ENCODE measurements at regions not wholly inside any gene's neighbourhood (a gene's known extent, or its start where the extent isn't known, plus 50 kb on each side); places are given as distances from the start of the nearest gene placed in this dataset.

DNA sequence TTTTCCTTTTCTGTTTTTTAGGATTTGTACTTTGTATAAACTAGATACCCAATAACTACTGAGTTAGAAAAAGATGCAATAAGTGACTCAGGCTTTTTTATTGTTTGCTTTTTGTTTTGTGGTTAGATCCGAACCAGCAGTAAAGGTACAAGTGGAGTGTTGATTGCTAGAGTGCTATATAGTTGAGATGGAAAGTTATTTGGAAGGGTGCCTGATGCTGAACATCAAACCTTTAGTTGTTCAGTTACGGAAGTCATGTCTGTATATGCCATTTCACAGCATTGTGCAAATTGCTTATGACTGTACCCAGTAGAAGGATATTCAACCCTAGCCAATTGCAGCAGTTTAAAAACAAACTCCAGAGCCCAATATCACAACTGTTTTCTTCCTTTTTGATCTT, 285.1 kb downstream of the MAT2B start:
- no peak for DNase-seq

- no peak for DNase-seq
Observed at GRCh38 chr5:163794993-163795392, 289.6 kb downstream of the MAT2B start.

- peak; percentile 57 for DNase-seq
Observed at GRCh38 chr5:163807781-163808180, 302.4 kb downstream of the MAT2B start.

GRCh38 chr5:163809473-163809872, 304.1 kb downstream of the MAT2B start:
- DNase-seq, result peak; percentile 49

DNA sequence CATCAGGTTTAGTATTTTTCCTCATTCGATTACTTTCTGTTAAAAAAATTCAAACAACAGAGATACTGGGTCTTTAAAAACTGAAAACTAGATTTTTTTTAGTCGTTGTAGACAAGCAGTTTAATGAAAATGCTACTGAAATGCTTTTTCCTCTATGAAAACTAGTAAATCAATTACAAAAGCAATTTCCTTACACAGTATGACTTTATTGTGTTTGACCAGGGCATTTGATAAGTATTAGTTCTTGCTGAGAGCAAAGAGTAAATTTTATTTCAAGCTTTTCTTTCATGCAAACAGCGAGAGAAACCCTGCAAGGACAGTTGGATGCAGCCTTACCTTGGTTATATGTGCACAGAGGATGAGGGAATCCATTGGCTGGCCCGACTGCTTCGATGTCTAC, 308.5 kb downstream of the MAT2B start:
- DNase-seq, result no peak

- peak; percentile 20 for DNase-seq
Observed at GRCh38 chr5:163815240-163815791, 309.9 kb downstream of the MAT2B start.

- DNase-seq, result peak; percentile 21
Observed at GRCh38 chr5:163821142-163821541, 315.7 kb downstream of the MAT2B start.

- no peak for DNase-seq
Observed at GRCh38 chr5:163822548-163822947, 317.1 kb downstream of the MAT2B start.

DNA sequence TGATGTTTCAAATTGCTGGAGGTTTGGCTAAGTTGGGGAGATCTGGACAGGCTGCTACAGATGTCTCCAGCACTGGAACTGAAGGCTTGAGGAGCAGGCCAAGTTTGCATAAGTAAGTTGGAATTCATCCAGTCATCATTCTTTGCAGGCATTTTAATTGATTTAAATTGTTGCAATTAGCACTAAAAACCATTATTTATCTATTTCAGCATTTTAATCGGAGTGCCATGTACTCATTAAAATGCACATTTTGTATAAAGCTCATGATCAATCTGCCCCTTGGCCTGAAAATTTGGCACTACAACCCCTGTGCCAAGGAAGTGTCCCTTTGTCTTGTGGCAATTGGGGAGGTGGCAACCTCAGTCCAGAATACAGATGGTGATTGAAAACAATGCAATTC, 320.2 kb downstream of the MAT2B start:
- no peak for DNase-seq

- no peak for DNase-seq
Observed at GRCh38 chr5:163826201-163826600, 320.8 kb downstream of the MAT2B start.

- no peak for DNase-seq
Observed at GRCh38 chr5:163832155-163832554, 326.7 kb downstream of the MAT2B start.

DNA sequence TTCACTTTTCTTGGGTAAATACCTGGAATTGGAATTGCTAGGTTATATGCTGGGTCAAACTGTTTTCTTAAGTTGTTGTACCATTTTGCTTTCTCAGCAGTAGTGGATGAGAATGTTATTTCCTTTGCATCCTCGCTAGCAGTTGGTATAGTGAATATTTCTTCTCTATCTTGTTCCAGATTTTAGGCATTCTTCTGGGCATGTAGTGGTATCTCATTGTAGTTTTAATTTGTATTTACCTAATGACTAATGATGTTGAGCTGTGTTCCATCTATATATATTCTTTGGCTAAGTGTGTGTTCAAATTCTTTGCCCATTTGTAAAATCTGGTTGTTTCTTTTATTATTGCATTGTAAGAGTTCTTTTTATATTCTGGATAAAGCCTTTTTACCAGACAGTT, 333.3 kb downstream of the MAT2B start:
- peak; percentile 8 for DNase-seq

GRCh38 chr5:163846512-163846911, 341.1 kb downstream of the MAT2B start:
- peak; percentile 57 for DNase-seq

- DNase-seq, result no peak
Observed at GRCh38 chr5:163855754-163856153, 350.3 kb downstream of the MAT2B start.

- no peak for DNase-seq
Observed at GRCh38 chr5:163861670-163862069, 356.3 kb downstream of the MAT2B start.

DNA sequence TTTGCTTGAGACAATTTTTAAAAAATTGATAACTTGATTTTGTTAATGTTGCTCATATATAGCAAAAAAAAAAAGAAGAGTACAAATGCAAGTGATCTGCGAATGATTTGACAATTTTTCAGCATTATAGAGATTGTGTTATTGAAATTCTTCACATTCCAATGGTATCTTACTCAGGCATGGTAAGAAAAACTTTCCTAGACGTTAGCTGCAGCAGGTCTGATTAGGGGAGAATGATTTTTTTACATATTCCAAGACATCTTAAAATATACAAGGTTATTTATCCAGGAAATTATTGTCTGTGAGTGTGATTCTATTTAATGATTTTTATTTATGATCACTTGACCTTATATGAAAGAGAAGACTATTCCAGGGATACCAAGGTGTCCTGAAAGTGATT, 361.9 kb downstream of the MAT2B start:
- peak; percentile 69 for DNase-seq

- DNase-seq, result no peak
Observed at GRCh38 chr5:163867738-163868137, 362.3 kb downstream of the MAT2B start.

DNA sequence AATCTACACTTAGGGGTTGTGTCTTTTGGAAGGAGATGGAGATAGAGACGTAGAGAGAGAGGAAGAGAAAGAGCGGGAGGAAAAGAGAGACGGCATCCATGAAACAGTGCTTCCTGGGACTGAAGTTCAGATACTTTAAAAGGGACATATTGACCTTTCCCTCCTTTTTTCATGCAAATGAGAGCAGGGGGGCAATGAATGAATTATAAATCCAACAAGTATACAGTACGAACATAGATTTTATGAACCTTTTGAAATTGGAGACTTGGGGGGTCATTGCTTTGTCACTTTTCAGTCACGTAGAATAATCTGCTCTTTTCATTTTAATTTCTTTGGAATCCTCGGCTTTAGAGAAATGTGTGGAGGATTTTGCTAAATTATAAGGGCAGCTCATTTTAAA, 364.2 kb downstream of the MAT2B start:
- DNase-seq, result no peak

- no peak for DNase-seq
Observed at GRCh38 chr5:163870441-163870840, 365.0 kb downstream of the MAT2B start.

DNA sequence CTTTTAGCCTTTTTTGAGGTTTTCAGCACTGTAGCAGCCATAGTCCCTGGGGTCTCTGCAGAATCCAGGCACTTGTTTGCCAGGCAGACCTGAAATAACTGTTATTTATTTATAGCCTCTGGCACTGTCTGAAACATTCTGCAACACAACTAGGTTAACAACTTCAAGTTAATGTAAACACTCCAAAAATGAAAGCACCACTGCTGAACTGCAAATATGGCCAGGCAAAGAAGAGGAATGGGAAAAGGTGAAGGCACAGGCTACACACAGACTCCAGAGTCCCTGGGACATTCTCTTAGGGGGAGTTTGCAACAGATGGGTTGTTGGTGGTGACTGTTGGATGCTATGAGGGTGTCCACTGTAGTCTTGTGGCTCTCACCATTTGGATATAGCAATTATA, 369.0 kb downstream of the MAT2B start:
- DNase-seq, result no peak

DNA sequence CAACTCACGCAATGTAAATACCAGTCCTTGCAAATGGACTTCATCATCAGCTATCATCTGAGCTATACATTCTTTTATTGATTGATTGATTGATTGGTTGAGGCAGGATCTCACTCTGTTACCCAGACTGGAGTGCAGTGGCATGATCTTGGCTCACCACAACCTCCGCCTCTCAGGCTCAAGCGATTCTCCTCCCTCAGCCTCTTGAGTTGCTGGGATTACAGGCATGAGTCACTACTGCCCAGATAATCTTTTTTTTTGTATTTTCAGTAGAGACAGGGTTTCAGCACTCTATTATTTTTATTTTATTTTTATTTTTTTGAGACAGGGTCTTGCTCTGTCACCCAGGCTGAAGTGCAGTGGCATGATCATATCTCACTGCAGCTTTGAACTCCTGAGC, 369.5 kb downstream of the MAT2B start:
- peak; percentile 25 for DNase-seq

GRCh38 chr5:163877865-163878264, 372.4 kb downstream of the MAT2B start:
- no peak for DNase-seq

- no peak for DNase-seq
Observed at GRCh38 chr5:163878490-163878889, 373.1 kb downstream of the MAT2B start.

- DNase-seq, result peak; percentile 94
Observed at GRCh38 chr5:163880302-163880701, 374.9 kb downstream of the MAT2B start.

DNA sequence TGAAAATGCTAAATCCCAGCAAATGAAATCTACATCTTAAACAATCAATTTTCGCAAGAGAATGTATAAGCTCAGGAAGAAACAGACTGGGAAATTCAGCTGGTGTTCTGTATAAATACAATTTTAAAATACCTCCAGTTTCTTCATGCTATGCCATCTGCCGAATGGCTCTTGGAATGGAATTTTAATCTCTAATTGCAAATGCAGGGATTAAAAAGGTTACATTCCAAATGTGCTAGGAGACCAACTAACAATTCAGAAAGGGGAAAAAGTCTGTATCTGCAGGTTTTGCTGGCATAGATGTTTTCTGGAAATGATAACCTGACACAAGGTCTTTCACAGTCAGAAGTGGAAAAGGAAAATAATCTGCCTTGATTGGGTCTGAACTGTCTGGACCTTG, 379.7 kb downstream of the MAT2B start:
- no peak for DNase-seq

- no peak for DNase-seq
Observed at GRCh38 chr5:163887854-163888253, 382.4 kb downstream of the MAT2B start.
